HepG2 (cell line): ENCODE measurements at regions not wholly inside any gene's neighbourhood (a gene's known extent, or its start where the extent isn't known, plus 50 kb on each side); places are given as distances from the start of the nearest gene placed in this dataset.

Source experiments
- CC2D1A ChIP-seq: sonication (generic); formaldehyde crosslinking; IDR thresholded peaks from 2 replicates; pipeline ENCODE4 v1.8.1; 2023; ENCODE audit warnings: mild to moderate bottlenecking, missing genetic modification reagents
- RAD51 ChIP-seq: fragments of 450-650 bp; IDR thresholded peaks from 2 replicates; pipeline ENCODE4 v1.6.1; 2016; ENCODE audit warnings: borderline replicate concordance
- XRCC5 ChIP-seq: fragments of 200-400 bp; formaldehyde crosslinking; optimal IDR thresholded peaks from 2 replicates; pipeline ENCODE3; 2017; ENCODE audit warnings: mild to moderate bottlenecking, low read length
- ZNF20 ChIP-seq: sonication (generic); formaldehyde crosslinking; IDR thresholded peaks from 2 replicates; pipeline ENCODE4 v1.4.0; 2020; ENCODE audit warnings: mild to moderate bottlenecking, moderate library complexity, missing genetic modification reagents
- ZNF644 ChIP-seq: IDR thresholded peaks from 2 replicates; pipeline ENCODE4 v1.6.1; 2016; ENCODE audit warnings: low read depth
- ZNF816 ChIP-seq: sonication (generic); formaldehyde crosslinking; IDR thresholded peaks from 2 replicates; pipeline ENCODE4 v1.8.0; 2022; ENCODE audit warnings: missing genetic modification reagents, mild to moderate bottlenecking, borderline replicate concordance
- TF ChIP-seq, protein P1 (sequence below): sonication (generic); formaldehyde crosslinking; IDR thresholded peaks from 2 replicates; pipeline ENCODE4 v1.9.0; 2021; ENCODE audit warnings: mild to moderate bottlenecking, missing genetic modification reagents
- TF ChIP-seq, protein P2 (sequence below): sonication (generic); formaldehyde crosslinking; IDR thresholded peaks from 2 replicates; pipeline ENCODE4 v1.5.1; 2020; ENCODE audit warnings: mild to moderate bottlenecking, missing genetic modification reagents, moderate library complexity
- TF ChIP-seq, protein P3 (sequence below): sonication (generic); formaldehyde crosslinking; conservative IDR thresholded peaks from 2 replicates; pipeline ENCODE4 v1.4.0; 2020; ENCODE audit warnings: missing genetic modification reagents
- TF ChIP-seq, protein P4 (sequence below): sonication (generic); formaldehyde crosslinking; IDR thresholded peaks from 2 replicates; pipeline ENCODE4 v1.5.0; 2020; ENCODE audit warnings: missing genetic modification reagents
- TF ChIP-seq, protein P5 (sequence below): sonication (generic); formaldehyde crosslinking; conservative IDR thresholded peaks from 2 replicates; pipeline ENCODE4 v1.4.0; 2020; ENCODE audit warnings: mild to moderate bottlenecking, missing genetic modification reagents, moderate library complexity

DNA sequence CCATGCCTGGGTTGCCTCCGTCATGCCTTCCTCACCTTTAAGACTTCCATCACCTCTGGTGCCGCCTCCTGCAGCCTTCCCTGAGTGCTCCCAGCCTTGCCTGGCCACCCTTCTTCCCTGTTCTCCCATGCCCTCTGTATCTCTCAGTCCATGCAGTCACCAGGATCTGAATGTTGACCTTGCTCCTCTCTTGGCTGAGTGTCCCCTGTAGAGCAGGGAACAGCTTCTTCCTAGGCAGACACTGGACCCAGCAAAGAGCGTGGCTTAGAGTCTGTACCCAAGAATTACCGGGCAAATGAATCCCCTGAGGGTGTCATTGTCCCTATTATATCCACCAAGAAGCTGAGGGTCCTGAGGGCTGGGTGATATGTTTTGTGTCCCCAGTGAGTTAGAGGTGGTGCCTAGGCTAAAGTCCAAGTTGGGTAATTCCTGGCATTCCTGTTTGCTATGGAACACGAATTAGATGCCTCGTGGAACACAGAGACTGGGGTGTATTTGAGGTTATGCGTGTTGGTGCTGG is 505.6 kb downstream of the RPS24 start (continued):
- TF ChIP-seq, protein P1, sequence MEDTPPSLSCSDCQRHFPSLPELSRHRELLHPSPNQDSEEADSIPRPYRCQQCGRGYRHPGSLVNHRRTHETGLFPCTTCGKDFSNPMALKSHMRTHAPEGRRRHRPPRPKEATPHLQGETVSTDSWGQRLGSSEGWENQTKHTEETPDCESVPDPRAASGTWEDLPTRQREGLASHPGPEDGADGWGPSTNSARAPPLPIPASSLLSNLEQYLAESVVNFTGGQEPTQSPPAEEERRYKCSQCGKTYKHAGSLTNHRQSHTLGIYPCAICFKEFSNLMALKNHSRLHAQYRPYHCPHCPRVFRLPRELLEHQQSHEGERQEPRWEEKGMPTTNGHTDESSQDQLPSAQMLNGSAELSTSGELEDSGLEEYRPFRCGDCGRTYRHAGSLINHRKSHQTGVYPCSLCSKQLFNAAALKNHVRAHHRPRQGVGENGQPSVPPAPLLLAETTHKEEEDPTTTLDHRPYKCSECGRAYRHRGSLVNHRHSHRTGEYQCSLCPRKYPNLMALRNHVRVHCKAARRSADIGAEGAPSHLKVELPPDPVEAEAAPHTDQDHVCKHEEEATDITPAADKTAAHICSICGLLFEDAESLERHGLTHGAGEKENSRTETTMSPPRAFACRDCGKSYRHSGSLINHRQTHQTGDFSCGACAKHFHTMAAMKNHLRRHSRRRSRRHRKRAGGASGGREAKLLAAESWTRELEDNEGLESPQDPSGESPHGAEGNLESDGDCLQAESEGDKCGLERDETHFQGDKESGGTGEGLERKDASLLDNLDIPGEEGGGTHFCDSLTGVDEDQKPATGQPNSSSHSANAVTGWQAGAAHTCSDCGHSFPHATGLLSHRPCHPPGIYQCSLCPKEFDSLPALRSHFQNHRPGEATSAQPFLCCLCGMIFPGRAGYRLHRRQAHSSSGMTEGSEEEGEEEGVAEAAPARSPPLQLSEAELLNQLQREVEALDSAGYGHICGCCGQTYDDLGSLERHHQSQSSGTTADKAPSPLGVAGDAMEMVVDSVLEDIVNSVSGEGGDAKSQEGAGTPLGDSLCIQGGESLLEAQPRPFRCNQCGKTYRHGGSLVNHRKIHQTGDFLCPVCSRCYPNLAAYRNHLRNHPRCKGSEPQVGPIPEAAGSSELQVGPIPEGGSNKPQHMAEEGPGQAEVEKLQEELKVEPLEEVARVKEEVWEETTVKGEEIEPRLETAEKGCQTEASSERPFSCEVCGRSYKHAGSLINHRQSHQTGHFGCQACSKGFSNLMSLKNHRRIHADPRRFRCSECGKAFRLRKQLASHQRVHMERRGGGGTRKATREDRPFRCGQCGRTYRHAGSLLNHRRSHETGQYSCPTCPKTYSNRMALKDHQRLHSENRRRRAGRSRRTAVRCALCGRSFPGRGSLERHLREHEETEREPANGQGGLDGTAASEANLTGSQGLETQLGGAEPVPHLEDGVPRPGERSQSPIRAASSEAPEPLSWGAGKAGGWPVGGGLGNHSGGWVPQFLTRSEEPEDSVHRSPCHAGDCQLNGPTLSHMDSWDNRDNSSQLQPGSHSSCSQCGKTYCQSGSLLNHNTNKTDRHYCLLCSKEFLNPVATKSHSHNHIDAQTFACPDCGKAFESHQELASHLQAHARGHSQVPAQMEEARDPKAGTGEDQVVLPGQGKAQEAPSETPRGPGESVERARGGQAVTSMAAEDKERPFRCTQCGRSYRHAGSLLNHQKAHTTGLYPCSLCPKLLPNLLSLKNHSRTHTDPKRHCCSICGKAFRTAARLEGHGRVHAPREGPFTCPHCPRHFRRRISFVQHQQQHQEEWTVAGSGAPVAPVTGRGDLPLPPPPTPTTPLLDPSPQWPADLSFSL (CRISPR knock-in tag), result no peak
- TF ChIP-seq, protein P2, sequence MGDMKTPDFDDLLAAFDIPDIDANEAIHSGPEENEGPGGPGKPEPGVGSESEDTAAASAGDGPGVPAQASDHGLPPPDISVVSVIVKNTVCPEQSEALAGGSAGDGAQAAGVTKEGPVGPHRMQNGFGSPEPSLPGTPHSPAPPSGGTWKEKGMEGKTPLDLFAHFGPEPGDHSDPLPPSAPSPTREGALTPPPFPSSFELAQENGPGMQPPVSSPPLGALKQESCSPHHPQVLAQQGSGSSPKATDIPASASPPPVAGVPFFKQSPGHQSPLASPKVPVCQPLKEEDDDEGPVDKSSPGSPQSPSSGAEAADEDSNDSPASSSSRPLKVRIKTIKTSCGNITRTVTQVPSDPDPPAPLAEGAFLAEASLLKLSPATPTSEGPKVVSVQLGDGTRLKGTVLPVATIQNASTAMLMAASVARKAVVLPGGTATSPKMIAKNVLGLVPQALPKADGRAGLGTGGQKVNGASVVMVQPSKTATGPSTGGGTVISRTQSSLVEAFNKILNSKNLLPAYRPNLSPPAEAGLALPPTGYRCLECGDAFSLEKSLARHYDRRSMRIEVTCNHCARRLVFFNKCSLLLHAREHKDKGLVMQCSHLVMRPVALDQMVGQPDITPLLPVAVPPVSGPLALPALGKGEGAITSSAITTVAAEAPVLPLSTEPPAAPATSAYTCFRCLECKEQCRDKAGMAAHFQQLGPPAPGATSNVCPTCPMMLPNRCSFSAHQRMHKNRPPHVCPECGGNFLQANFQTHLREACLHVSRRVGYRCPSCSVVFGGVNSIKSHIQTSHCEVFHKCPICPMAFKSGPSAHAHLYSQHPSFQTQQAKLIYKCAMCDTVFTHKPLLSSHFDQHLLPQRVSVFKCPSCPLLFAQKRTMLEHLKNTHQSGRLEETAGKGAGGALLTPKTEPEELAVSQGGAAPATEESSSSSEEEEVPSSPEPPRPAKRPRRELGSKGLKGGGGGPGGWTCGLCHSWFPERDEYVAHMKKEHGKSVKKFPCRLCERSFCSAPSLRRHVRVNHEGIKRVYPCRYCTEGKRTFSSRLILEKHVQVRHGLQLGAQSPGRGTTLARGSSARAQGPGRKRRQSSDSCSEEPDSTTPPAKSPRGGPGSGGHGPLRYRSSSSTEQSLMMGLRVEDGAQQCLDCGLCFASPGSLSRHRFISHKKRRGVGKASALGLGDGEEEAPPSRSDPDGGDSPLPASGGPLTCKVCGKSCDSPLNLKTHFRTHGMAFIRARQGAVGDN (CRISPR knock-in tag), result peak; percentile 87
- peak; percentile 77; the same call in 1 of the 2 replicates for TF ChIP-seq ZNF816
- TF ChIP-seq, protein P3, sequence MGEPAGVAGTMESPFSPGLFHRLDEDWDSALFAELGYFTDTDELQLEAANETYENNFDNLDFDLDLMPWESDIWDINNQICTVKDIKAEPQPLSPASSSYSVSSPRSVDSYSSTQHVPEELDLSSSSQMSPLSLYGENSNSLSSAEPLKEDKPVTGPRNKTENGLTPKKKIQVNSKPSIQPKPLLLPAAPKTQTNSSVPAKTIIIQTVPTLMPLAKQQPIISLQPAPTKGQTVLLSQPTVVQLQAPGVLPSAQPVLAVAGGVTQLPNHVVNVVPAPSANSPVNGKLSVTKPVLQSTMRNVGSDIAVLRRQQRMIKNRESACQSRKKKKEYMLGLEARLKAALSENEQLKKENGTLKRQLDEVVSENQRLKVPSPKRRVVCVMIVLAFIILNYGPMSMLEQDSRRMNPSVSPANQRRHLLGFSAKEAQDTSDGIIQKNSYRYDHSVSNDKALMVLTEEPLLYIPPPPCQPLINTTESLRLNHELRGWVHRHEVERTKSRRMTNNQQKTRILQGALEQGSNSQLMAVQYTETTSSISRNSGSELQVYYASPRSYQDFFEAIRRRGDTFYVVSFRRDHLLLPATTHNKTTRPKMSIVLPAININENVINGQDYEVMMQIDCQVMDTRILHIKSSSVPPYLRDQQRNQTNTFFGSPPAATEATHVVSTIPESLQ (CRISPR knock-in tag), result no peak
- peak; percentile 81; the same call in 1 of the 2 replicates for TF ChIP-seq ZNF644 (CRISPR knock-in tag)
- no peak for TF ChIP-seq RAD51
- TF ChIP-seq, protein P4, sequence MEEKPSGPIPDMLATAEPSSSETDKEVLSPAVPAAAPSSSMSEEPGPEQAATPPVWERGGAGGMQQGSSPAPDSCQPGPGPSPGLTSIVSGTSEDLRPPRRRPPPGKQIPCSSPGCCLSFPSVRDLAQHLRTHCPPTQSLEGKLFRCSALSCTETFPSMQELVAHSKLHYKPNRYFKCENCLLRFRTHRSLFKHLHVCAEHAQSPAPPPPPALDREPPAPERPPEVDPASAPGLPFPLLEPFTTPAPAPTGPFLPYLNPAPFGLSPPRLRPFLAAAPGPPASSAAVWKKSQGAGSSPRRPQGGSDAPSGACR (CRISPR knock-in tag), result 0 out of 2 replicates have a peak, but pooled peaks have one; percentile 17
- TF ChIP-seq XRCC5, result peak; percentile 20
- no peak for TF ChIP-seq ZNF20 (CRISPR knock-in tag)
- 0 out of 2 replicates have a peak, but pooled peaks have one; percentile 86 for TF ChIP-seq CC2D1A (CRISPR knock-in tag)
- TF ChIP-seq, protein P5, sequence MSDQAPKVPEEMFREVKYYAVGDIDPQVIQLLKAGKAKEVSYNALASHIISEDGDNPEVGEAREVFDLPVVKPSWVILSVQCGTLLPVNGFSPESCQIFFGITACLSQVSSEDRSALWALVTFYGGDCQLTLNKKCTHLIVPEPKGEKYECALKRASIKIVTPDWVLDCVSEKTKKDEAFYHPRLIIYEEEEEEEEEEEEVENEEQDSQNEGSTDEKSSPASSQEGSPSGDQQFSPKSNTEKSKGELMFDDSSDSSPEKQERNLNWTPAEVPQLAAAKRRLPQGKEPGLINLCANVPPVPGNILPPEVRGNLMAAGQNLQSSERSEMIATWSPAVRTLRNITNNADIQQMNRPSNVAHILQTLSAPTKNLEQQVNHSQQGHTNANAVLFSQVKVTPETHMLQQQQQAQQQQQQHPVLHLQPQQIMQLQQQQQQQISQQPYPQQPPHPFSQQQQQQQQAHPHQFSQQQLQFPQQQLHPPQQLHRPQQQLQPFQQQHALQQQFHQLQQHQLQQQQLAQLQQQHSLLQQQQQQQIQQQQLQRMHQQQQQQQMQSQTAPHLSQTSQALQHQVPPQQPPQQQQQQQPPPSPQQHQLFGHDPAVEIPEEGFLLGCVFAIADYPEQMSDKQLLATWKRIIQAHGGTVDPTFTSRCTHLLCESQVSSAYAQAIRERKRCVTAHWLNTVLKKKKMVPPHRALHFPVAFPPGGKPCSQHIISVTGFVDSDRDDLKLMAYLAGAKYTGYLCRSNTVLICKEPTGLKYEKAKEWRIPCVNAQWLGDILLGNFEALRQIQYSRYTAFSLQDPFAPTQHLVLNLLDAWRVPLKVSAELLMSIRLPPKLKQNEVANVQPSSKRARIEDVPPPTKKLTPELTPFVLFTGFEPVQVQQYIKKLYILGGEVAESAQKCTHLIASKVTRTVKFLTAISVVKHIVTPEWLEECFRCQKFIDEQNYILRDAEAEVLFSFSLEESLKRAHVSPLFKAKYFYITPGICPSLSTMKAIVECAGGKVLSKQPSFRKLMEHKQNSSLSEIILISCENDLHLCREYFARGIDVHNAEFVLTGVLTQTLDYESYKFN (CRISPR knock-in tag), result peak; percentile 88
